H9 (cell line): ENCODE measurements at regions not wholly inside any gene's neighbourhood (a gene's known extent, or its start where the extent isn't known, plus 50 kb on each side); places are given as distances from the start of the nearest gene placed in this dataset.

Experiments used
- DNase-seq: peaks from one replicate; pipeline ENCODE4 v3.0.0-alpha.2; 2017
- H2AFZ ChIP-seq: one replicate; pipeline ENCODE4 v1.6.1; 2013; ENCODE audit warnings: mild to moderate bottlenecking, low read length, control low read depth, moderate library complexity
- H2AK5ac ChIP-seq: 2 replicates; pipeline ENCODE4 v1.6.1; 2013; ENCODE audit warnings: low read length, control low read depth, mixed read lengths; ENCODE audit not compliant: insufficient read length
- H2BK120ac ChIP-seq: one replicate; pipeline ENCODE4 v1.6.1; 2013; ENCODE audit warnings: low read depth, mild to moderate bottlenecking, low read length, control low read depth, inconsistent platforms; ENCODE audit not compliant: poor library complexity, severe bottlenecking
- H2BK12ac ChIP-seq: 2 replicates; pipeline ENCODE4 v1.6.1; 2013; ENCODE audit warnings: low read length, control low read depth, mixed read lengths, low read depth; ENCODE audit not compliant: insufficient read length
- H2BK15ac ChIP-seq: 2 replicates; pipeline ENCODE4 v1.6.1; 2013; ENCODE audit warnings: low read depth, low read length, control low read depth
- H2BK20ac ChIP-seq: one replicate; pipeline ENCODE4 v1.6.1; 2013; ENCODE audit warnings: low read depth, mild to moderate bottlenecking, low read length, control low read depth, inconsistent platforms; ENCODE audit not compliant: poor library complexity, severe bottlenecking
- H2BK5ac ChIP-seq: 2 replicates; pipeline ENCODE4 v1.6.1; 2013; ENCODE audit warnings: low read length, control low read depth, mixed read lengths; ENCODE audit not compliant: insufficient read length
- H3K14ac ChIP-seq: 2 replicates; pipeline ENCODE4 v1.6.1; 2013; ENCODE audit warnings: low read length, control low read depth; ENCODE audit not compliant: insufficient read depth
- H3K18ac ChIP-seq: 2 replicates; pipeline ENCODE4 v1.6.1; 2013; ENCODE audit warnings: low read depth, mild to moderate bottlenecking, mixed read lengths, low read length, control low read depth; ENCODE audit not compliant: insufficient read length
- H3K23ac ChIP-seq: 2 replicates; pipeline ENCODE4 v1.6.1; 2013; ENCODE audit warnings: low read length, control low read depth, mixed read lengths, low read depth; ENCODE audit not compliant: insufficient read length
- H3K23me2 ChIP-seq: 2 replicates; pipeline ENCODE4 v1.6.1; 2013; ENCODE audit warnings: low read depth, mild to moderate bottlenecking, mixed read lengths, low read length, control low read depth; ENCODE audit not compliant: insufficient read length, poor library complexity, severe bottlenecking
- H3K27ac ChIP-seq: 2 replicates; pipeline ENCODE4 v1.5.1; 2013; ENCODE audit warnings: low read length, control low read depth, mixed read lengths, low read depth; ENCODE audit not compliant: insufficient read length
- H3K27me3 ChIP-seq: 2 replicates; pipeline ENCODE4 v1.6.1; 2013; ENCODE audit warnings: low read length, control low read depth, inconsistent platforms; ENCODE audit not compliant: insufficient read depth
- H3K4ac ChIP-seq: 2 replicates; pipeline ENCODE4 v1.6.1; 2013; ENCODE audit warnings: low read depth, mild to moderate bottlenecking, control low read depth, inconsistent platforms, low read length, moderate library complexity
- H3K4me1 ChIP-seq: 2 replicates; pipeline ENCODE4 v1.6.1; 2013; ENCODE audit warnings: low read length, control low read depth, inconsistent platforms; ENCODE audit not compliant: insufficient read depth
- H3K4me2 ChIP-seq: 2 replicates; pipeline ENCODE4 v1.6.1; 2013; ENCODE audit warnings: low read length, control low read depth, mixed read lengths; ENCODE audit not compliant: insufficient read length, insufficient read depth
- H3K56ac ChIP-seq: 2 replicates; pipeline ENCODE4 v1.6.1; 2013; ENCODE audit warnings: low read depth, mild to moderate bottlenecking, mixed read lengths, low read length, control low read depth; ENCODE audit not compliant: insufficient read length
- H3K79me1 ChIP-seq: 2 replicates; pipeline ENCODE4 v1.6.1; 2013; ENCODE audit warnings: low read depth, mild to moderate bottlenecking, moderate library complexity, low read length, control low read depth, inconsistent platforms; ENCODE audit not compliant: insufficient read depth, poor library complexity, severe bottlenecking
- H3K79me2 ChIP-seq: 2 replicates; pipeline ENCODE4 v1.6.1; 2013; ENCODE audit warnings: low read length, control low read depth, inconsistent platforms; ENCODE audit not compliant: insufficient read depth
- H3K9ac ChIP-seq: 2 replicates; pipeline ENCODE4 v1.6.1; 2013; ENCODE audit warnings: low read length, control low read depth, mixed read lengths; ENCODE audit not compliant: insufficient read length; ENCODE audit errors: extremely low read depth
- H3K9me3 ChIP-seq: one replicate; pipeline ENCODE4 v1.6.1; 2013; ENCODE audit warnings: low read depth, low read length, inconsistent platforms; ENCODE audit not compliant: control insufficient read depth
- H3T11ph ChIP-seq: one replicate; pipeline ENCODE4 v1.6.1; 2013; ENCODE audit warnings: mild to moderate bottlenecking, low read length, control low read depth, inconsistent platforms
- H4K20me1 ChIP-seq: one replicate; pipeline ENCODE4 v1.6.1; 2013; ENCODE audit not compliant: control insufficient read depth, insufficient read length, insufficient read depth
- H4K5ac ChIP-seq: 2 replicates; pipeline ENCODE4 v1.6.1; 2013; ENCODE audit warnings: low read depth, mild to moderate bottlenecking, mixed read lengths, low read length, control low read depth; ENCODE audit not compliant: insufficient read length
- H4K8ac ChIP-seq: replicated peaks from 2 replicates; pipeline ENCODE4 v1.6.1; 2013; ENCODE audit warnings: low read length, control low read depth, mixed read lengths, low read depth; ENCODE audit not compliant: insufficient read length
- H4K91ac ChIP-seq: 2 replicates; pipeline ENCODE4 v1.6.1; 2013; ENCODE audit warnings: low read depth, mild to moderate bottlenecking, moderate library complexity, mixed read lengths, low read length, control low read depth; ENCODE audit not compliant: insufficient read length
- H3K27ac Mint-ChIP-seq, 3 experiments: 2 replicates in 2 of 3; 3 replicates in 1 of 3; pipeline ENCODE4 v1.8.0; 2020 to 2021; ENCODE audit warnings: mixed read lengths in 3 of 3, mild to moderate bottlenecking in 1 of 3, moderate library complexity in 1 of 3
- H3K27me3 Mint-ChIP-seq: 2 replicates; pipeline ENCODE4 v1.8.0; 2021; ENCODE audit warnings: low read depth, mild to moderate bottlenecking, moderate library complexity, mixed read lengths
- H3K36me3 Mint-ChIP-seq, 3 experiments: 2 replicates in 2 of 3; 3 replicates in 1 of 3; pipeline ENCODE4 v1.8.0; 2020 to 2021; ENCODE audit warnings: low read depth in 3 of 3, mixed read lengths in 3 of 3; ENCODE audit not compliant: insufficient read depth in 1 of 3
- H3K4me1 Mint-ChIP-seq, 2 experiments: 2 replicates each; pipeline ENCODE4 v1.8.0; 2020; ENCODE audit warnings: mixed read lengths in 2 of 2
- H3K4me3 Mint-ChIP-seq, 2 experiments: 2 replicates in 1 of 2; 3 replicates in 1 of 2; pipeline ENCODE4 v1.8.0; 2020 to 2021; ENCODE audit warnings: mild to moderate bottlenecking in 2 of 2, mixed read lengths in 2 of 2, moderate library complexity in 1 of 2
- H3K9me3 Mint-ChIP-seq, 2 experiments: 2 replicates in 1 of 2; 3 replicates in 1 of 2; pipeline ENCODE4 v1.8.0; 2020; ENCODE audit warnings: mild to moderate bottlenecking in 2 of 2, mixed read lengths in 2 of 2, moderate library complexity in 1 of 2
- WGBS: extraction: QIAGEN DNeasy Blood & Tissue Kit; methylation state at CpG from one replicate; pipeline ENCODE4 v1.1.7; 2013; ENCODE audit warnings: missing lambda C conversion rate, low lambda C conversion rate, mixed read lengths; ENCODE audit not compliant: insufficient read length; ENCODE audit errors: extremely low coverage; 5-methylcytosine and 5-hydroxymethylcytosine counted together
- TF ChIP-seq, protein P1 (sequence below): fragments of 200-600 bp; sonication (generic); conservative IDR thresholded peaks from 3 replicates; pipeline ENCODE4 v1.8.0; 2021; ENCODE audit warnings: antibody characterized with exemption, mild to moderate bottlenecking

DNA sequence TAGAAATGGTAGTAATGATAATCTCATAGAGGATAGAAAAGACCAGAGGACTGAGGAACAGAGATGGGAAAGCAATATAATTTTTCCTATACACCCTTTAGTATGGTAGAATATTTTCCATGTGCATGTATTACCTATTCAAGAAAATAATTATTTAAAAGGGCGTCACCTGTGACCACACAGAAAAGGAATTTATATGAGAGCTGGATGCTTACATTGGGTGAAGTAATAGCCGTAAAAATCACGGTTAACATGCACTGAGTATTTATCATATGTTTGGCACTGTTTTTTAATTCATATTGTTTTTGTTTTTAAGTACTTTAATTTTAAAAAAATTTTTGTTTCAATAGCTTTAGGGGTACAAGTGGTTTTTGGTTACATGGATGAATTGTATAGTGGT, 195.1 kb downstream of the IPMK start:
- Mint-ChIP-seq H3K9me3 (no peaks in the 10 kb centered on the region), H3K4me3 (no peak overlapping the region), H3K36me3 (no peaks in the 10 kb centered on the region), H3K27me3 (no peaks in the 10 kb centered on the region), H3K4me1 (peaks cover 8 to 9% of the 10 kb centered on the region in 2 experiments), H3K27ac (no peak overlapping the region)
- Histone ChIP-seq H3K4me2 (no peak overlapping the region), H4K20me1 (no peaks in the 10 kb centered on the region), H3K9me3 (no peaks in the 10 kb centered on the region), H2BK15ac (no peak overlapping the region), H3K79me2 (no peaks in the 10 kb centered on the region), H4K91ac (no peak overlapping the region), H2BK12ac (no peak overlapping the region), H3K56ac (no peak overlapping the region), H3T11ph (no peak overlapping the region), H2BK20ac (no peak overlapping the region), H2BK120ac (no peak overlapping the region), H2BK5ac (no peak overlapping the region), H4K5ac (no peak overlapping the region), H3K23me2 (no peaks in the 10 kb centered on the region), H3K4ac (no peak overlapping the region), H3K18ac (no peak overlapping the region), H3K4me1 (peaks cover 2% of the 10 kb centered on the region; the same call in 1 of the 2 replicates), H3K27me3 (no peaks in the 10 kb centered on the region), H2AFZ (no peak overlapping the region), H2AK5ac (no peak overlapping the region), H3K9ac (no peak overlapping the region), H3K14ac (no peak overlapping the region), H3K23ac (no peak overlapping the region), H3K79me1 (no peaks in the 10 kb centered on the region), H3K27ac (no peak overlapping the region), H4K8ac (no peak overlapping the region)
- WGBS, result no CpG with 5 or more reads among the region's 3 CpGs
- DNase-seq, result no peak
- TF ChIP-seq, protein P1, sequence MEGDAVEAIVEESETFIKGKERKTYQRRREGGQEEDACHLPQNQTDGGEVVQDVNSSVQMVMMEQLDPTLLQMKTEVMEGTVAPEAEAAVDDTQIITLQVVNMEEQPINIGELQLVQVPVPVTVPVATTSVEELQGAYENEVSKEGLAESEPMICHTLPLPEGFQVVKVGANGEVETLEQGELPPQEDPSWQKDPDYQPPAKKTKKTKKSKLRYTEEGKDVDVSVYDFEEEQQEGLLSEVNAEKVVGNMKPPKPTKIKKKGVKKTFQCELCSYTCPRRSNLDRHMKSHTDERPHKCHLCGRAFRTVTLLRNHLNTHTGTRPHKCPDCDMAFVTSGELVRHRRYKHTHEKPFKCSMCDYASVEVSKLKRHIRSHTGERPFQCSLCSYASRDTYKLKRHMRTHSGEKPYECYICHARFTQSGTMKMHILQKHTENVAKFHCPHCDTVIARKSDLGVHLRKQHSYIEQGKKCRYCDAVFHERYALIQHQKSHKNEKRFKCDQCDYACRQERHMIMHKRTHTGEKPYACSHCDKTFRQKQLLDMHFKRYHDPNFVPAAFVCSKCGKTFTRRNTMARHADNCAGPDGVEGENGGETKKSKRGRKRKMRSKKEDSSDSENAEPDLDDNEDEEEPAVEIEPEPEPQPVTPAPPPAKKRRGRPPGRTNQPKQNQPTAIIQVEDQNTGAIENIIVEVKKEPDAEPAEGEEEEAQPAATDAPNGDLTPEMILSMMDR, result no peak
